Esophagus squamous epithelium (tissue), 4 donors: ENCODE measurements at regions not wholly inside any gene's neighbourhood (a gene's known extent, or its start where the extent isn't known, plus 50 kb on each side); places are given as distances from the start of the nearest gene placed in this dataset.

Experiments
- POLR2A ChIP-seq, 4 donors: fragments of 450-650 bp; IDR thresholded peaks; one replicate each; pipeline ENCODE4 v1.6.1; 2017; ENCODE audit warnings: antibody characterized with exemption in 4 of 4, mild to moderate bottlenecking in 4 of 4, moderate library complexity in 3 of 4
- TF ChIP-seq, protein P1 (sequence below), 6 experiments: fragments of 450-650 bp in 4 of 6; fragments of 200-600 bp in 2 of 6; sonication (generic) in 2 of 6; IDR thresholded peaks; one replicate each; pipeline ENCODE4 v1.5.1; 2016 to 2019; ENCODE audit warnings: antibody characterized with exemption in 6 of 6, mild to moderate bottlenecking in 4 of 6, moderate library complexity in 4 of 6

DNA sequence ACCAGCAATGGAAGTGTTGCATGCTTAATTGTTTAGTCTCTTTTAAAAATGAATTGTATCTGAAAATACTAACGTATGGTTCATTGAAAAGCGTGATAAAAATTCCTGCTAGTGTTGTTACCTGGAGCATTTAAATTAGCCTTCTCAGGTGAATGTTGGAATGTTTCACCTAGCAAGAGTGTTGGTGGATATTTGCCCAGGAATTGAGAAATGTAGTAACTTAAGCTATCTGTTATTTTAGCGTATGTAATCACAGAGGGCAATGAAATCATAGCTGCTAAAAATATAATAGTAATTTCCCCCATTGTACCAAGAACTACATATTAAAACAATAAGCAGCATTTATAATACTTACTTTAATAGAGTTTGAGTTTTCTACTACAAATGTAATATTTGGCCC is 166.1 kb upstream of the KIAA1217 start:
- TF ChIP-seq, protein P1, sequence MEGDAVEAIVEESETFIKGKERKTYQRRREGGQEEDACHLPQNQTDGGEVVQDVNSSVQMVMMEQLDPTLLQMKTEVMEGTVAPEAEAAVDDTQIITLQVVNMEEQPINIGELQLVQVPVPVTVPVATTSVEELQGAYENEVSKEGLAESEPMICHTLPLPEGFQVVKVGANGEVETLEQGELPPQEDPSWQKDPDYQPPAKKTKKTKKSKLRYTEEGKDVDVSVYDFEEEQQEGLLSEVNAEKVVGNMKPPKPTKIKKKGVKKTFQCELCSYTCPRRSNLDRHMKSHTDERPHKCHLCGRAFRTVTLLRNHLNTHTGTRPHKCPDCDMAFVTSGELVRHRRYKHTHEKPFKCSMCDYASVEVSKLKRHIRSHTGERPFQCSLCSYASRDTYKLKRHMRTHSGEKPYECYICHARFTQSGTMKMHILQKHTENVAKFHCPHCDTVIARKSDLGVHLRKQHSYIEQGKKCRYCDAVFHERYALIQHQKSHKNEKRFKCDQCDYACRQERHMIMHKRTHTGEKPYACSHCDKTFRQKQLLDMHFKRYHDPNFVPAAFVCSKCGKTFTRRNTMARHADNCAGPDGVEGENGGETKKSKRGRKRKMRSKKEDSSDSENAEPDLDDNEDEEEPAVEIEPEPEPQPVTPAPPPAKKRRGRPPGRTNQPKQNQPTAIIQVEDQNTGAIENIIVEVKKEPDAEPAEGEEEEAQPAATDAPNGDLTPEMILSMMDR (IDR thresholded peaks at IDR 0.05), result no peak
- no peak for TF ChIP-seq POLR2A (IDR thresholded peaks at IDR 0.05)
